ENCODE measurements at regions not wholly inside any gene's neighbourhood (a gene's known extent, or its start where the extent isn't known, plus 50 kb on each side); places are given as distances from the start of the nearest gene placed in this dataset.
"Not testable (repeated sequence)": the region's sequence is repeated elsewhere in the genome, so short reads cannot be mapped to it uniquely, and the experiment has no call there.

DNA sequence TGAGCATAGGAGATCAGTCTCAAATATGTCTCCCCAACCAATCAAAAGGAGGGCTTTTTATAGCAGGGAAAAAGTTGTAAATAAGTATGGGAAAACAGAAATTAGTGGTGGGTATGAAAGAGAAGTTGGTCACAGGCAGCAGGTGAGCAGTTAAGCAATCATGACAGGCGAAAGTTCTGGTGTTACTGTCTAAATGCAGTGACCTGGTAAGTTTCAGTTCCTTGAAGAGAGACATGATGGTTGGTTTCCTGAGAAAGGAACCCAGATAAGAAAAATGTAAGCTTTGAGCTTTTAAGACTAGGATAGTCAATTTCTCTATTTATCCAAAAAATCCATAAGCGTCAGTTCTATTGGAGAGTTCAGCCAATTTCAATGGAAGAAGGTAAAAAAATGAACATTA is 466.2 kb upstream of the FLRT2 start:
- in situ Hi-C loops (cut with MboI; ENCODE audit: low sequenced_read_pairs, unreplicated experiment): no loop called here
- TF ChIP-seq CTCF (IDR thresholded peaks at IDR 0.05; ENCODE audit: borderline replicate concordance, control extremely low read depth, extremely low read depth, insufficient read depth, missing control alignments): no peak
- no peak for DNase-seq (ENCODE audit: low spot score)

DNA sequence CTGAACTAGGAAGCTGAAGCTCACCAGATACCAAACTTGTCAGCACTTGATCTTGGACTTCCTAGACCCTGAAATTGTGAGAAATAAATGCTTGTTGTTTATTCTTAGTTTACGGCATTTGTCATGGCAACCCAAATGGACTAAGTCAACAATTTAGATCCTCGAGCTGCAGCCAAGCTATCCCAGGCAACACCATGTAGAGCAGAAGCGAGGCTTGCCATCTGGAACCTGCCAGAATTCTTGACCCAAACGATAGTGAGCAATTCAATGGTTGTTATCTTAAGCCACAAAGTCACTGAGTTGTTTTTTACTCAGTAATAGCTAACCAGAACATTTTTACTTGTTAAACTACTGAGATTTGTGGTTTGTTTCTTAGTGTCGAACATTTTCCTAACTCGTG is 458.5 kb upstream of the FLRT2 start:
- TF ChIP-seq CTCF (IDR thresholded peaks at IDR 0.05; ENCODE audit: borderline replicate concordance, control extremely low read depth, extremely low read depth, insufficient read depth, missing control alignments): no peak
- DNase-seq (ENCODE audit: low spot score): no peak
- in situ Hi-C loops (cut with MboI; ENCODE audit: low sequenced_read_pairs, unreplicated experiment): no loop called here

- no peak for DNase-seq (ENCODE audit: low spot score)
- no peak for TF ChIP-seq CTCF (IDR thresholded peaks at IDR 0.05; ENCODE audit: borderline replicate concordance, control extremely low read depth, extremely low read depth, insufficient read depth, missing control alignments)
- in situ Hi-C loops (cut with MboI; ENCODE audit: low sequenced_read_pairs, unreplicated experiment): no loop called here
Observed at GRCh38 chr14:85074955-85075354, 455.0 kb upstream of the FLRT2 start.

DNA sequence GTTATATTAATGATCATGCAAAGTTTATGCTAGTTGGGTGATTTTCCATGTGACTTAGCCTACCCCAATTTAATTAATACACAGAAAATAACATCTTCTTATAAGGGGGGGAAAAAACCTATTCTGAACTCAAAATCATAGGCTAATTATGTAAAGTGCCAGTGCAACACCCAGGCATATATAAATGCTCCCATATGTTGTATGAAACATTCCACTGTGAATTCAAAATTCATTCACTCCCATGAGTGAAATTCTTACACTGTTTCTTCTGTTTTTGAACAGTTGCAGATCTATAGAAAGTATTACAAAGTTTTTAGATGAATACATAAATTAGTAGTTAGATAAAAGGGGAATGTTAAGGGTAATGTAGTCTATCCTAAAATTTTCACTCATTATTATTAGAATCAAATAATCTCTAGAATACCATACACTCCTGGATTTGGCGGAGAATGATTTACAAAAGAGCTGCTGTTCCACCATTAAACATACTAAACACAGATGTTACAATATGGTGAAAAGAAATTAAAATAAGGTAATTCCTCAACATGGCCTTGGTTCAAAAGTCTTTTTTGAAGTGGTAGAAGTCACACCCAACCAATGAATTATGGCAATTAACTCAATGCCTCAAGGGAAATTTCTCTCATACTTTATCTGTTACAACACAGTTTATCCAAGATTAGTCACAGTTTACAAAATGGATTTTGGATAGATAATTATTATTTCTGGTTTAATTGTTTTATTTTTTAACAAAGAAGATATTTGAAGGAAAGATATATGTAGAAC is 454.1 kb upstream of the FLRT2 start:
- in situ Hi-C loops (cut with MboI; ENCODE audit: low sequenced_read_pairs, unreplicated experiment): no loop called here
- no peak for DNase-seq (ENCODE audit: low spot score)
- no peak for TF ChIP-seq CTCF (IDR thresholded peaks at IDR 0.05; ENCODE audit: borderline replicate concordance, control extremely low read depth, extremely low read depth, insufficient read depth, missing control alignments)

DNA sequence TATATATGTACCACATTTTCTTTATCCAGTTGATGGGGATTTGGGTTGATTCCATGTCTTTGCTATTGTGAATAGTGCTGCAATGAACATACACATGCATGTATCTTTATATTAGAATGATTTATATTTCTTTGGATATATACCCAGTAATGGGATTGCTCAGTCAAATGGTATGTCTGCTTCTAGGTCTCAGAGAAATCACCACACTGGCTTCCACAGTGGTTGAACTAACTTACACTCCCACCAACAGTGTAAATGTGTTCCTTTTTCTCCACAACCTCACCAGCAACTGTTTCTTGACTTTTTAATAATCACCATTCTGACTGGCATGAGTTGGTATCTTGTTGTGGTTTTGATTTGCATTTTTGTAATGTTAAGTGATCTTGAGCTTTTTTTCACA is 452.2 kb upstream of the FLRT2 start:
- in situ Hi-C loops (cut with MboI; ENCODE audit: low sequenced_read_pairs, unreplicated experiment): not testable (repeated sequence)

DNA sequence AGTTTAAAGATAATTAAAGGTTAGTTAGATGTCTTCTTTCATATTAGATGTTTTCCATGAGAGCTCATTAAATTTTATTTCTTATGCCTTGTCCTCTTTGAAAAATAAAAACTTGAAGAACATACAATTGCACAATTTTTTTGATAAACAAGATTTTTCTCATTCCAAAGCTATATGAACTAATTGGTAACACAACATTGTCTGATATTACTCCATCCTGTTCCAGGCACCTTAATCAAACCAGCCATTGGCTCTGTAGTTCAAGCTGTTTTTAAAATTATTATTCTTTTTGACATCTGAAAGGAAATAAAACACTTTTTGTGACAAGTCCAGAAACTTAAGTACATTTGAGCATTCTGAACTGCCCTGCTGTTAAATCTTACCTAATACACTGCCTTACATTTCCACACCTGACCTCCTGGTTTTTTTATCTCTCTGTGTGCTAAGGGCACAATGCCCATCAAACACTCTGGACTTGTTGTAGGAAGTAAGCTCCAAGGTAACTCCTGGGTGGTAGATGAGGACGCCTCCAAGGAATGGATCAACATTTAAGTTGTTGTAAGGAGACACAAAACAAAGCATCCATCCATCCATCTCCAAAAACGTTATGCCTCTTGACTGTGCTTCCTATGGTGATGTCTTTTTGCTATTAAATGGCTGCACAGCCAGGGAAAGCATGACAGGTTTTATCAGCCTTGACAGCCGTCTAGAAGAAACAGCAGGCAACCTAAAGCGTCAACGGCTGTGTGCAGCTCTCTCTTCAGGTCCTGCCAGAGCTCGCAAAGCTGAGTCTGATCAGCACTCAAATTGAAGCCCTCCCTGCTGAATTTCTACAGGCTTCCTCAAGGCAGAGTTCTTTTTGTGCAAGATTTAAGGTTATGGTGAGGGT is 449.9 kb upstream of the FLRT2 start:
- no peak for TF ChIP-seq CTCF (IDR thresholded peaks at IDR 0.05; ENCODE audit: borderline replicate concordance, control extremely low read depth, extremely low read depth, insufficient read depth, missing control alignments)
- in situ Hi-C loops (cut with MboI; ENCODE audit: low sequenced_read_pairs, unreplicated experiment): no loop called here
- DNase-seq (ENCODE audit: low spot score): no peak

More for the DNA sequence above, 452.2 kb upstream of the FLRT2 start:
- DNase-seq (ENCODE audit: low spot score): not testable (repeated sequence)

GRCh38 chr14:85084344-85084743 is 445.6 kb upstream of the FLRT2 start:
- DNase-seq (ENCODE audit: low spot score): no peak

More at GRCh38 chr14:85084344-85084743, 445.6 kb upstream of the FLRT2 start:
- TF ChIP-seq CTCF (IDR thresholded peaks at IDR 0.05; ENCODE audit: borderline replicate concordance, control extremely low read depth, extremely low read depth, insufficient read depth, missing control alignments): no peak
- in situ Hi-C loops (cut with MboI; ENCODE audit: low sequenced_read_pairs, unreplicated experiment): no loop called here

All from GM13976 (cell line).